ENCODE measurements at regions not wholly inside any gene's neighbourhood (a gene's known extent, or its start where the extent isn't known, plus 50 kb on each side); places are given as distances from the start of the nearest gene placed in this dataset.

DNA sequence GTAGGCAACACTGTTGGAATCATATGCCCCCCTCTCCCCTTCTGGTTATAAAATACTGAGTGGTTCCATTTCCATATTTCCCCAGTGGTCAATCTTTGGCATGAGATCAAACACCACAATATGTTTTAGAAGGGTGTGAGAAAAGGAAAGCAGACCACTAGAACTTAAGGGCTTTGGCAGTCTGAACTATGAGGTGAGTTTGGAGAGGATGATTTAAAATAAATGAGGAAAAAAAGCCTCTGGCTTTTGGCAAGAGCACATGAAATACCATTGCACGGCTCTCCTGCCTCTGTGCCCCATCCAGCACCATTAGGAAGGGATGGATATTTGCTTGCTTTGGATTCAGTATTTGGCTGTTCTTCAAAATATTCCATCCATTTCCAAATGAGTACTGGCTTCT lies 339.5 kb upstream of the C1orf87 start:
- no peaks in the 10 kb centered on the region for H3K27me3 ChIP-seq
- H3K4me1 ChIP-seq: no peaks in the 10 kb centered on the region
- intact Hi-C loops (cut with DNase I): no loop called here
- no peak overlapping the region for H3K27ac ChIP-seq
- no peak overlapping the region for H3K4me3 ChIP-seq
- H3K36me3 ChIP-seq: no peaks in the 10 kb centered on the region
- DNase-seq: no peak
- no peaks in the 10 kb centered on the region for H3K9me3 ChIP-seq
- WGBS, 2 donors: 69 to 85% methylated on average over 1 of the region's 1 CpG
- TF ChIP-seq POLR2AphosphoS5 (IDR thresholded peaks at IDR 0.05) (no peak), EP300 (IDR thresholded peaks at IDR 0.05) (no peak), POLR2A (IDR thresholded peaks at IDR 0.05) (no peak)
- TF ChIP-seq, protein P1, sequence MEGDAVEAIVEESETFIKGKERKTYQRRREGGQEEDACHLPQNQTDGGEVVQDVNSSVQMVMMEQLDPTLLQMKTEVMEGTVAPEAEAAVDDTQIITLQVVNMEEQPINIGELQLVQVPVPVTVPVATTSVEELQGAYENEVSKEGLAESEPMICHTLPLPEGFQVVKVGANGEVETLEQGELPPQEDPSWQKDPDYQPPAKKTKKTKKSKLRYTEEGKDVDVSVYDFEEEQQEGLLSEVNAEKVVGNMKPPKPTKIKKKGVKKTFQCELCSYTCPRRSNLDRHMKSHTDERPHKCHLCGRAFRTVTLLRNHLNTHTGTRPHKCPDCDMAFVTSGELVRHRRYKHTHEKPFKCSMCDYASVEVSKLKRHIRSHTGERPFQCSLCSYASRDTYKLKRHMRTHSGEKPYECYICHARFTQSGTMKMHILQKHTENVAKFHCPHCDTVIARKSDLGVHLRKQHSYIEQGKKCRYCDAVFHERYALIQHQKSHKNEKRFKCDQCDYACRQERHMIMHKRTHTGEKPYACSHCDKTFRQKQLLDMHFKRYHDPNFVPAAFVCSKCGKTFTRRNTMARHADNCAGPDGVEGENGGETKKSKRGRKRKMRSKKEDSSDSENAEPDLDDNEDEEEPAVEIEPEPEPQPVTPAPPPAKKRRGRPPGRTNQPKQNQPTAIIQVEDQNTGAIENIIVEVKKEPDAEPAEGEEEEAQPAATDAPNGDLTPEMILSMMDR (IDR thresholded peaks at IDR 0.05): no peak

- Histone ChIP-seq H3K27me3 (no peaks in the 10 kb centered on the region), H3K36me3 (no peaks in the 10 kb centered on the region), H3K9me3 (no peaks in the 10 kb centered on the region), H3K4me3 (no peak overlapping the region), H3K4me1 (no peaks in the 10 kb centered on the region), H3K27ac (no peak overlapping the region)
- no peak for DNase-seq
- intact Hi-C loops (cut with DNase I): no loop called here
- TF ChIP-seq EP300 (IDR thresholded peaks at IDR 0.05): no peak
- no peak for TF ChIP-seq POLR2AphosphoS5 (IDR thresholded peaks at IDR 0.05)
- TF ChIP-seq, protein P1 (IDR thresholded peaks at IDR 0.05): no peak
- no peak for TF ChIP-seq POLR2A (IDR thresholded peaks at IDR 0.05)
- WGBS, 2 donors: 59 to 65% methylated on average over 2 of the region's 2 CpGs
Observed at GRCh38 chr1:60411591-60411990, 338.0 kb upstream of the C1orf87 start.

DNA sequence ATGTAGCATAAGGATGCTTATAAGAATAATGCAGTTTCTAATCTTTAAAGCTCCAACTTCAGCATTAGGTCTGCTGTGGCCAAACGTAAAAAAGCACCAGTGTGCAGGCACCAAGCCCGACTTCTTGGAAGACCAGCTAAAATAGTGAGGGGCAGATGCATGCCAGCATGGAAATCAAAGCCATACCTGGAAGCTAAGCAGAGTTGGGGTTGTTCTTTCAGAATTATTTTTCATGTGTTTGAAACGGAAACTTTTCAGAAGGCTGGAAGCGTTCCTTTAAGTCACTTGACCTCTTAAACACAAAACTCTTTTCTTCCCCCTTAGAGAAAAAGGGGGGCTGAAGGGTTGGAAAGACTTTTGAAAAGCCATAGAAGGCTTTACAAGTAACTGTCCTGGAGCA lies 329.2 kb upstream of the C1orf87 start:
- no peak for DNase-seq
- 77 to 85% methylated on average over 4 of the region's 4 CpGs for WGBS, 2 donors
- no peak overlapping the region for H3K27ac ChIP-seq
- TF ChIP-seq, protein P1 (IDR thresholded peaks at IDR 0.05): no peak
- TF ChIP-seq POLR2A (IDR thresholded peaks at IDR 0.05) (no peak), POLR2AphosphoS5 (IDR thresholded peaks at IDR 0.05) (no peak), EP300 (IDR thresholded peaks at IDR 0.05) (no peak)
- no peaks in the 10 kb centered on the region for H3K27me3 ChIP-seq
- H3K4me3 ChIP-seq: no peak overlapping the region
- no peaks in the 10 kb centered on the region for H3K4me1 ChIP-seq
- no peaks in the 10 kb centered on the region for H3K9me3 ChIP-seq
- intact Hi-C loops (cut with DNase I): no loop called here
- H3K36me3 ChIP-seq: no peaks in the 10 kb centered on the region

- Histone ChIP-seq H3K36me3 (no peaks in the 10 kb centered on the region), H3K27ac (no peak overlapping the region), H3K27me3 (no peaks in the 10 kb centered on the region), H3K9me3 (no peaks in the 10 kb centered on the region), H3K4me3 (no peak overlapping the region), H3K4me1 (no peaks in the 10 kb centered on the region)
- TF ChIP-seq, protein P1 (IDR thresholded peaks at IDR 0.05): no peak
- TF ChIP-seq POLR2AphosphoS5 (IDR thresholded peaks at IDR 0.05) (no peak), EP300 (IDR thresholded peaks at IDR 0.05) (no peak), POLR2A (IDR thresholded peaks at IDR 0.05) (no peak)
- 82 to 97% methylated on average over 3 of the region's 3 CpGs for WGBS, 2 donors
- DNase-seq: no peak
- intact Hi-C loops (cut with DNase I): no loop called here
Observed at GRCh38 chr1:60402216-60402615, 328.6 kb upstream of the C1orf87 start.

GRCh38 chr1:60394436-60394835 lies 320.9 kb upstream of the C1orf87 start:
- Histone ChIP-seq H3K9me3 (no peaks in the 10 kb centered on the region), H3K27me3 (no peaks in the 10 kb centered on the region), H3K4me3 (no peak overlapping the region), H3K36me3 (no peaks in the 10 kb centered on the region), H3K27ac (no peak overlapping the region), H3K4me1 (no peaks in the 10 kb centered on the region)
- no peak for TF ChIP-seq POLR2A (IDR thresholded peaks at IDR 0.05)
- TF ChIP-seq POLR2AphosphoS5 (IDR thresholded peaks at IDR 0.05): no peak
- TF ChIP-seq, protein P1 (IDR thresholded peaks at IDR 0.05): no peak
- no peak for TF ChIP-seq EP300 (IDR thresholded peaks at IDR 0.05)
- DNase-seq: no peak
- intact Hi-C loops (cut with DNase I): no loop called here
- 49 to 79% methylated on average over 3 of the region's 3 CpGs for WGBS, 2 donors
